Type B pancreatic cell (in vitro differentiated cells): ENCODE measurements at regions not wholly inside any gene's neighbourhood (a gene's known extent, or its start where the extent isn't known, plus 50 kb on each side); places are given as distances from the start of the nearest gene placed in this dataset.
A peak's percentile ranks its signal among the peaks of the same experiment; 100 is the strongest.

Experiments
- DNase-seq: peaks from one replicate; pipeline ENCODE4 v3.0.0; 2021; ENCODE audit warnings: mixed read lengths; ENCODE audit not compliant: unreplicated experiment; ENCODE audit errors: extremely low spot score
- H3K27ac Mint-ChIP-seq: 2 replicates; pipeline ENCODE4 v1.8.0; 2021; ENCODE audit warnings: mild to moderate bottlenecking, mixed read lengths
- H3K27me3 Mint-ChIP-seq: 2 replicates; pipeline ENCODE4 v1.8.0; 2021; ENCODE audit warnings: mixed read lengths
- H3K36me3 Mint-ChIP-seq: 2 replicates; pipeline ENCODE4 v1.8.0; 2021; ENCODE audit warnings: mixed read lengths
- H3K4me1 Mint-ChIP-seq: one replicate; pipeline ENCODE4 v1.8.0; 2021; ENCODE audit warnings: mixed read lengths; ENCODE audit not compliant: unreplicated experiment
- H3K4me3 Mint-ChIP-seq: 2 replicates; pipeline ENCODE4 v1.8.0; 2021; ENCODE audit warnings: mild to moderate bottlenecking, mixed read lengths
- H3K9me3 Mint-ChIP-seq: 2 replicates; pipeline ENCODE4 v1.8.0; 2021; ENCODE audit warnings: mixed read lengths
- TF ChIP-seq, protein P1 (sequence below): fragments of 200-600 bp; sonication (generic); conservative IDR thresholded peaks from 2 replicates; pipeline ENCODE4 v1.5.0; 2021; ENCODE audit warnings: antibody characterized with exemption, mild to moderate bottlenecking

DNA sequence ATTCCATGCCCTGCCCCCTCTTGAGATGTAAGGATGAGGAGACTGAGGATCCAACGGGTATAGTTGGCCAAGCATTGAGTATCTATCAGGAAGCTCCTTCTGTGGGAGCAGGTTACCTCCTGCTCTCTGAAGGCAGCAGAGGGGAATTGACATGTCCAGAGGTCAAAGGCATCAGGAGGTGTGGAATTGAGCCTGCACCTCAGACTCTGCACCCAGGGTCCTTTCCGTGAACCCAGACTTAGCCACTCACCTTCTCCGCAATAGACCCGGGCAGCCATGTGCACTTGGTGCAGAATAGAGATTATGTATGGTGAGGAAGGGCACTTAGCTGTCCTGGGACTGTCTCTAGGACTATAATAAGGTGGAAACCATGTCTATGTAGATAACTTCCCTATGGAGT is 399.0 kb upstream of the TPM1 start:
- Mint-ChIP-seq H3K27me3 (no peaks in the 10 kb centered on the region), H3K4me1 (peaks cover 25% of the 10 kb centered on the region), H3K27ac (no peak overlapping the region), H3K4me3 (no peak overlapping the region), H3K9me3 (peaks cover 5% of the 10 kb centered on the region), H3K36me3 (peaks cover 5% of the 10 kb centered on the region)
- DNase-seq, result no peak
- TF ChIP-seq, protein P1, sequence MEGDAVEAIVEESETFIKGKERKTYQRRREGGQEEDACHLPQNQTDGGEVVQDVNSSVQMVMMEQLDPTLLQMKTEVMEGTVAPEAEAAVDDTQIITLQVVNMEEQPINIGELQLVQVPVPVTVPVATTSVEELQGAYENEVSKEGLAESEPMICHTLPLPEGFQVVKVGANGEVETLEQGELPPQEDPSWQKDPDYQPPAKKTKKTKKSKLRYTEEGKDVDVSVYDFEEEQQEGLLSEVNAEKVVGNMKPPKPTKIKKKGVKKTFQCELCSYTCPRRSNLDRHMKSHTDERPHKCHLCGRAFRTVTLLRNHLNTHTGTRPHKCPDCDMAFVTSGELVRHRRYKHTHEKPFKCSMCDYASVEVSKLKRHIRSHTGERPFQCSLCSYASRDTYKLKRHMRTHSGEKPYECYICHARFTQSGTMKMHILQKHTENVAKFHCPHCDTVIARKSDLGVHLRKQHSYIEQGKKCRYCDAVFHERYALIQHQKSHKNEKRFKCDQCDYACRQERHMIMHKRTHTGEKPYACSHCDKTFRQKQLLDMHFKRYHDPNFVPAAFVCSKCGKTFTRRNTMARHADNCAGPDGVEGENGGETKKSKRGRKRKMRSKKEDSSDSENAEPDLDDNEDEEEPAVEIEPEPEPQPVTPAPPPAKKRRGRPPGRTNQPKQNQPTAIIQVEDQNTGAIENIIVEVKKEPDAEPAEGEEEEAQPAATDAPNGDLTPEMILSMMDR, result no peak

DNA sequence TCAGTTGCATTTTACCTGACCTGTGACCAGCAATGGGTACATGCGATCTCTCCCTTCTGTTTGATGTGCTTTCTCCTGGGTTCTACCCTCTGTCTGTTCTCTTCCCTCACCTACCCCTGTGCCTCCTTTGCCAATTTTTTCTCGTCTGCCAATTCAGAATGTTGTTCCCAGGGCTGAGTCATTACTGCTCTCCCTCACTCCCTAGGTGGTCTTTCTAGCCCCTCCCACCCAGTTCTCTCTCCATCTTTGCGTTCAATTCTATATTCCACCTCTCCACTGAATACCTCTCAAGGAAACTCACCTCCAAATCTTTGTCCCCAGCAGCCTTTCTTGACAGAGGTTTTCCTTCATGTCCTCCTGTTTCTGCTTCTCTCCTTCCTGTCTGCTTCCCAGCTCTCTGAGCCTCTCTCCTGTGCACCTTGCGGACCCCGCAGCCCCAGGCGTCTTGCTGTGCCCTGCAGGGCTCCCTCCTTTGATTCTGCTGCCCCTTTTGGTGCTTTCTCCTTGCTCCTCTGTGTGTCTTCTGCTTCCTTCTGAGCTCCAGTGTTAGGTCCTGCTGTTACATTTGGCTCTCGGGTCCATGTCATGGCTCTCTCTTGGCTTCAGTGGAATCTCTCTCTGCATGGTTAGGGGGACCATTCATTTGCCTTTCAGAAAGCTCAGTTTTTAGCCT is 398.2 kb upstream of the TPM1 start:
- Mint-ChIP-seq H3K27ac (peak overlapping the region; percentile 25), H3K9me3 (peaks cover 5% of the 10 kb centered on the region), H3K27me3 (no peaks in the 10 kb centered on the region), H3K36me3 (peaks cover 5% of the 10 kb centered on the region), H3K4me1 (peaks cover 22% of the 10 kb centered on the region), H3K4me3 (no peak overlapping the region)
- TF ChIP-seq, protein P1, result no peak
- no peak for DNase-seq

DNA sequence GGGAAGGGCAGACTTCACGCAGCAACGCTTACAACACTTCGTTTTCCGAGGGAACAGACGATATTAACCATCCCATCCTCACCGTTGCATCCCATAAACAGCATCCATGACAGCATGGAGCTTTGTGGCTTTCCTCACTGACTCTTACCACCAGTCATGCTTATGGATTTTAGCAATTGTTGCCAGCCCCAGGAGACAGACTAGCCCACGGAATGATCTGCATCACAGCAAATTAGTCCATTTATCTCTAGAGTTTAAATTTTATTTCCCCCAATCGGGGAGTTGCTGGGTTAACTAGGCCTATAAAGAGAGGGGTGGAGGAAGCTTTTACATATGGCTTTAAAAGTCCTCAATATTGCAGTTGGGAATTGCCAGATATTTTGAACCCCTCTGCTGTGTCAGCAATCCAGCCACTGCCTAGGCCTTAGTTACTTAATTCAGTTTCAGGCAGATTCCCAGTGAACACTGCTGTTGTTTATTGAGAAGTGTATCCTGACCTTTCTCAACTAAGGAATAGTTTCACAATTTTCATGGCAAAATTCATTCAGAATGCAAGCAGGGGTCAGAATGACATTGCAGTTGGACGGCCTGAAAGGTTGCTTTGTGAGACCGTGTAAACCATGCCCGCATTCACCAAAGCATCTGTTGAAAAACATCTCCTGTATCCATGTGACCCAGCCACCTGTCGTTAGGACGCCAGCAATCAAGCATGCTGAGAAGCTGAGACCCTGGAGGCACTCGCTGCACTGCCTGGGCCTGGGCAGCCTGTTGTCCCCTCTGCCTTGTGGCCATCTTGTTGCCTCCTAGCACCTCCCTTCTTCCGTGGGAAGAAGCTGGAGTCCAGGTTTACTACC is 397.4 kb upstream of the TPM1 start:
- H3K27ac Mint-ChIP-seq, result no peak overlapping the region
- H3K27me3 Mint-ChIP-seq, result no peaks in the 10 kb centered on the region
- H3K4me3 Mint-ChIP-seq, result no peak overlapping the region
- no peak for DNase-seq
- peaks cover 5% of the 10 kb centered on the region for H3K9me3 Mint-ChIP-seq
- peaks cover 25% of the 10 kb centered on the region for H3K4me1 Mint-ChIP-seq
- peaks cover 7% of the 10 kb centered on the region for H3K36me3 Mint-ChIP-seq
- TF ChIP-seq, protein P1, result no peak

DNA sequence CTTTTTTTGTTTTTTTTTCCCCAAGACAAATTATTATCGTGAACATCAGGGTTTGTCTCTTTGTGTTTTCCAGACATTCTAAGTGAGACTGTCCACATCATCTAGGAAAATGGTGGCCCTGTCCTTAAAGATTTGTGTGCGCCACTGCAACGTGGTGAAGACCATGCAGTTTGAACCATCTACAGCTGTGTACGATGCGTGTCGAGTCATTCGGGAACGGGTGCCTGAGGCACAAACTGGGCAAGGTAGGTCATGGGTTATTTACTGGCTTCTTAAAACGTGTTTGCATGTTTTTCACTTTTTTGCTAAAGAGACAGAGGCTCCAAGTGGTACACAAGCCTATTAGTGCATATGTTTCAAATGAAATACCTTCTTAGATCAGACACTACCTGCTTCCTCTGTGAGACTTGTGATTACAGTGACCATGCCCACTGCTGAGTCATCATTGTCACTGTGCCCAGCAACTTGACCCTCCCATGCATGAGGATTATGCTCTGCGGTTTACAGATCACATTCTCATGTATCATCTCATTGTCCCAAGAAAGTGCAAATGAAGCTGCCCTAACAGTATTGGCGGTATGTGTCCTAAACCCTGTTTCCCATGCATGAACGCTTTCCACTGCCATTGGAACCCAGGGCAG is 395.2 kb upstream of the TPM1 start:
- peaks cover 5% of the 10 kb centered on the region for H3K9me3 Mint-ChIP-seq
- H3K4me3 Mint-ChIP-seq, result no peak overlapping the region
- TF ChIP-seq, protein P1, result no peak
- DNase-seq, result no peak
- no peaks in the 10 kb centered on the region for H3K27me3 Mint-ChIP-seq
- peaks cover 15% of the 10 kb centered on the region for H3K36me3 Mint-ChIP-seq
- peaks cover 21% of the 10 kb centered on the region for H3K4me1 Mint-ChIP-seq
- H3K27ac Mint-ChIP-seq, result peak overlapping the region; percentile 10

DNA sequence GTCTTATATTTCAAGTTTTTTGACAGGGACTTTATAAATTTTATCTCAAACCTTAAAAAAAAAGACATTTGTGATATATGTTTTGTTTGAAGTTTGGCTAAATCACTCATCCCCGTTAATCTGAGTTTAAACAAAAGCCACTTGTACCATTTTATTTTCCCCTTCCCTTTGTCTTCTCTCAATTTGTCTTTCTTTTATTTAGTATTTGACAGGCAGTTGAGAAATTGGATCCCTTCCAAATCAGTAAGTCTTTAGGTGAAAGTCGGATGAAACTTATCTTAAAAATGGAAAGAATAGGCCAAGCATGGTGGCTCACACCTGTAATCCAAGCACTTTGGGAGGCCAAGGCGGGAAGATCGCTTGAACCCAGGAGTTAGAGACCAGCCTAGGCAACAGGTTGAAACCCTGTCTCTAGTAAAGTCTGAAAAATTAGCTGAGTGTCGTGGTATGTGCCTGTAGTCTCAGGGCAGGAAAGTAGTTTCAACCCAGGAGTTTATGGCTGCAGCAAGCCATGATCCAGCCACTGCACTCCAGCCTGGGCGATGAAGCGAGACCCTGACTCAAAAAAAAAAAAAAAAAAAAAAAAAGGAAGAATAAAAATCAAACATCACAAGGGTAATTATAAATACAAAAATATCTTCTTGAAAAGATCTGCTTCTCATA is 394.6 kb upstream of the TPM1 start:
- H3K36me3 Mint-ChIP-seq, result peaks cover 20% of the 10 kb centered on the region
- H3K9me3 Mint-ChIP-seq, result peaks cover 5% of the 10 kb centered on the region
- no peak overlapping the region for H3K4me3 Mint-ChIP-seq
- DNase-seq, result no peak
- peaks cover 21% of the 10 kb centered on the region for H3K4me1 Mint-ChIP-seq
- TF ChIP-seq, protein P1, result no peak
- peak overlapping the region; percentile 10 for H3K27ac Mint-ChIP-seq
- no peaks in the 10 kb centered on the region for H3K27me3 Mint-ChIP-seq
